Mesendoderm (in vitro differentiated cells): ENCODE measurements at regions not wholly inside any gene's neighbourhood (a gene's known extent, or its start where the extent isn't known, plus 50 kb on each side); places are given as distances from the start of the nearest gene placed in this dataset.

Source experiments
- DNase-seq: peaks from one replicate; pipeline ENCODE4 v3.0.0; 2013
- H2AK5ac ChIP-seq: 2 replicates; pipeline ENCODE4 v1.6.1; 2013; ENCODE audit warnings: low read length, inconsistent platforms
- H2BK120ac ChIP-seq: 2 replicates; pipeline ENCODE4 v1.6.1; 2013; ENCODE audit warnings: low read depth, mild to moderate bottlenecking, low read length, moderate library complexity, mixed read lengths
- H2BK15ac ChIP-seq: replicated peaks from 2 replicates; pipeline ENCODE4 v1.6.1; 2013; ENCODE audit warnings: low read depth, mild to moderate bottlenecking, moderate library complexity
- H2BK5ac ChIP-seq: 2 replicates; pipeline ENCODE4 v1.6.1; 2013; ENCODE audit warnings: low read length, inconsistent platforms
- H3K18ac ChIP-seq: 2 replicates; pipeline ENCODE4 v1.6.1; 2013; ENCODE audit warnings: mild to moderate bottlenecking, low read length, mixed read lengths
- H3K23ac ChIP-seq: one replicate; pipeline ENCODE4 v1.6.1; 2013; ENCODE audit warnings: low read length
- H3K27ac ChIP-seq: 2 replicates; pipeline ENCODE4 v1.5.1; 2013; ENCODE audit warnings: low read depth, mild to moderate bottlenecking, inconsistent platforms, low read length, moderate library complexity
- H3K27me3 ChIP-seq: 2 replicates; pipeline ENCODE4 v1.6.1; 2013; ENCODE audit warnings: low read length, control low read depth, mild to moderate bottlenecking, inconsistent platforms; ENCODE audit not compliant: insufficient read depth, poor library complexity
- H3K36me3 ChIP-seq: 2 replicates; pipeline ENCODE4 v1.6.1; 2013; ENCODE audit warnings: low read length, inconsistent platforms; ENCODE audit not compliant: control insufficient read depth, insufficient read depth
- H3K4ac ChIP-seq: one replicate; pipeline ENCODE4 v1.6.1; 2013; ENCODE audit warnings: low read depth, mild to moderate bottlenecking, low read length, moderate library complexity
- H3K4me1 ChIP-seq: 2 replicates; pipeline ENCODE4 v1.6.1; 2013; ENCODE audit warnings: low read depth, low read length, inconsistent platforms; ENCODE audit not compliant: control insufficient read depth
- H3K4me2 ChIP-seq: 2 replicates; pipeline ENCODE4 v1.6.1; 2013; ENCODE audit warnings: low read length
- H3K4me3 ChIP-seq: 2 replicates; pipeline ENCODE4 v1.5.1; 2013; ENCODE audit warnings: mild to moderate bottlenecking, low read length
- H3K56ac ChIP-seq: one replicate; pipeline ENCODE4 v1.6.1; 2013; ENCODE audit warnings: low read length
- H3K79me1 ChIP-seq: 2 replicates; pipeline ENCODE4 v1.6.1; 2013; ENCODE audit warnings: low read length, inconsistent platforms
- H3K79me2 ChIP-seq: 2 replicates; pipeline ENCODE4 v1.6.1; 2013; ENCODE audit warnings: mild to moderate bottlenecking, low read length; ENCODE audit not compliant: control insufficient read depth, insufficient read depth
- H3K9ac ChIP-seq: 2 replicates; pipeline ENCODE4 v1.6.1; 2013; ENCODE audit warnings: low read length, inconsistent platforms
- H4K5ac ChIP-seq: one replicate; pipeline ENCODE4 v1.6.1; 2013; ENCODE audit warnings: low read length
- H4K8ac ChIP-seq: one replicate; pipeline ENCODE4 v1.6.1; 2013; ENCODE audit warnings: low read depth, mild to moderate bottlenecking, control low read depth, low read length, moderate library complexity
- WGBS: extraction: QIAGEN DNeasy Blood & Tissue Kit; methylation state at CpG from one replicate; pipeline ENCODE4 v1.1.7; 2013; ENCODE audit warnings: low lambda C conversion rate, missing lambda C conversion rate; ENCODE audit not compliant: insufficient coverage; ENCODE audit errors: extremely low coverage; 5-methylcytosine and 5-hydroxymethylcytosine counted together

DNA sequence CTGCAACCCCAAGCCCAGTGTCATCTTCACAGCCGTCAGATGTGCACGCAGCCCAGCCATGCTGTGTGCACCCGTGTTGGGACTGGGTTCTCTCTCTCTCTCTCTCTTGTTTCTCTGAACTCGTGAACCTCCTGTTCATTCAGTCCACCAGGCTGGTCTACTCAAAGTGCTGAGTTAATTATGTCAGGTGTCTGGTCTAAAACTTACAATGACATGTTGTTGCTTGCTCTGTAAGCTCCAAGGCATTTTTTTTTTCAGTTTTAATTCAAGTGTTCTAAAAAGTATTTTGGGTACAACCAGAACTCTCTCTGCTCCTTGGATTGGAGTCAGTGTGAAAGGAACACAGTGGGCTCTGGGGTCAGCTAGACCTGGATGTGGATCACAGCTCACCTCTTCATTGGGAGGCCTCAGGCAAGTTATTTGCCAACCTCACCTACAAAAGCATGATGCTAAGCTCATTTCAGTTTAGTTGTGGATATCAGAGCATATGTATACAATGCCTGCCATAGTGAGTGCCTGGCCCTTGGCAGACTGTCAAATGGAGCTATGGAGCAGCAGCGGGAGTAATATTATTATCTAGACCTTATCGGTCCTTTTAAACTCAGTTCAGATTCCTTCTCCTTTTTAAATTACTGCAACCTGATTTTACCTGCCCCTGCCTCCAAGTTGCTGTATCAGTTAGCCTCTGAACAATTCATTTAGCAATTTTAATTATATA is 59.5 kb downstream of the PLEKHG1 start:
- DNase-seq, result no peak
- WGBS, result no CpG with 5 or more reads among the region's 6 CpGs

DNA sequence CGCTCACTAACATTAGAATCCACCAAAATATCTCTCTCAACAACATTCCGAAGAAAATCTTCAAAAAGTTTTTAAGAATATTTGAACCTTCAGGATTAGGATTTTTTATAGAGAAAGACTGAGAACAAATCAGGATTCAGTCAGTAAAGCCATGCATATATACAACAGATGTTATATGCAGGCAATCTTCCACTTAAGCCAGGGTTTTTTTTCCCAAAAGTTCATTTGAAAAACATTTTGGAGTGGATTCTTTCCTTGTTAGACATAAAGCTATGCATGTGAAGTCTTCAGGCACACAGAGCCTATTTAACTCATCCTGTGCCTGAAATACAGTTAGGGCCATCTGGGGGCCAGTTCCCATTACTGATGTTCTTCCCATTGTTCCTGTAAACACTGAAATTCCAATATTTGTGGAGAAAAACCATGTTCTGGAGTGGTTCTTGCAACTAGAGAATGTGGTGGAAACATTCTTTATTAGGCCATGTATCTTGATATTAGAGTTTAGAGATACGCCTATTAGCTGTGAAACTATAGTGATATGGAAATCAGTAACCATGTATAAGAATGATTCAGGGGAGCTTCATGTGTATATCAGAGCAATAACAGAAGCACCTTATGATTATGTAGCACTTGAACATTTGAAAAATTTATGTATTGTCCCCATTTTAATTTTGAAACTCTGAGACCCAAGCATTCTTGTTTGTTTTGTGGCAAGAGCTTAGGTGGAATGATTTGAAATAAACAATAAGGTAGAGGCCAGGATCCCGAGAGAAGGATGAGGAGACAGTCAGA is 61.7 kb downstream of the PLEKHG1 start:
- Histone ChIP-seq H4K8ac (no peak overlapping the region), H3K36me3 (no peaks in the 10 kb centered on the region), H3K4me3 (no peak overlapping the region), H3K4me2 (no peak overlapping the region), H2BK15ac (no peak overlapping the region), H3K27me3 (no peaks in the 10 kb centered on the region), H3K79me1 (no peaks in the 10 kb centered on the region), H3K18ac (no peak overlapping the region), H2BK5ac (no peak overlapping the region), H2BK120ac (no peak overlapping the region), H3K9ac (no peak overlapping the region), H2AK5ac (no peak overlapping the region), H3K27ac (no peak overlapping the region), H3K56ac (no peak overlapping the region), H3K79me2 (no peaks in the 10 kb centered on the region), H3K4ac (no peak overlapping the region), H3K23ac (no peak overlapping the region), H3K4me1 (no peaks in the 10 kb centered on the region), H4K5ac (no peak overlapping the region)
- no peak for DNase-seq
- WGBS, result no CpG with 5 or more reads among the region's 4 CpGs

More for the DNA sequence above, 59.5 kb downstream of the PLEKHG1 start:
- H3K79me2 ChIP-seq, result no peaks in the 10 kb centered on the region
- no peak overlapping the region for H3K27ac ChIP-seq
- H4K8ac ChIP-seq, result no peak overlapping the region
- H3K36me3 ChIP-seq, result no peaks in the 10 kb centered on the region
- no peak overlapping the region for H3K4me3 ChIP-seq
- no peak overlapping the region for H3K9ac ChIP-seq
- no peak overlapping the region for H3K18ac ChIP-seq
- no peaks in the 10 kb centered on the region for H3K27me3 ChIP-seq
- no peaks in the 10 kb centered on the region for H3K4me1 ChIP-seq
- no peak overlapping the region for H3K4me2 ChIP-seq
- H3K56ac ChIP-seq, result no peak overlapping the region
- no peak overlapping the region for H4K5ac ChIP-seq
- no peak overlapping the region for H2BK15ac ChIP-seq
- H3K4ac ChIP-seq, result no peak overlapping the region
- no peaks in the 10 kb centered on the region for H3K79me1 ChIP-seq
- H2AK5ac ChIP-seq, result no peak overlapping the region
- H3K23ac ChIP-seq, result no peak overlapping the region
- no peak overlapping the region for H2BK120ac ChIP-seq
- no peak overlapping the region for H2BK5ac ChIP-seq

DNA sequence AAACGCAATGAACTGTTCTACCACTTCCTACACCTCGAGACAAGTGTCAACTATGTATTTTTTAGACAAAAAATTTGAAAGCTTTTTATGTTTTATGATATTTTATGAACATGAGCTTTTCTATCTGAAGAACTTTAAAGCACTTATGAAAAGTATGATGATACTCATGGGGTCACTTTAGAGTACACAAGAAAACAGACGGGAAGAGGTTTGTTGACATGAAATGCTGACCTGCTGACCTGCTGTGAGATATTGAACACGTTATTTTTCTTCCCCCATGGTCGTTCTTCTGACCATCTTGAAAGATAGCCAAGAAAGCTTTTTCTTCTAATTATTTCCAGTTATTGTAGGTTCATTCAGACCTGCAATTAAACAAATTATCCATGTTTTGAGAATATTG is 63.1 kb downstream of the PLEKHG1 start:
- no CpG with 5 or more reads among the region's 5 CpGs for WGBS

DNA sequence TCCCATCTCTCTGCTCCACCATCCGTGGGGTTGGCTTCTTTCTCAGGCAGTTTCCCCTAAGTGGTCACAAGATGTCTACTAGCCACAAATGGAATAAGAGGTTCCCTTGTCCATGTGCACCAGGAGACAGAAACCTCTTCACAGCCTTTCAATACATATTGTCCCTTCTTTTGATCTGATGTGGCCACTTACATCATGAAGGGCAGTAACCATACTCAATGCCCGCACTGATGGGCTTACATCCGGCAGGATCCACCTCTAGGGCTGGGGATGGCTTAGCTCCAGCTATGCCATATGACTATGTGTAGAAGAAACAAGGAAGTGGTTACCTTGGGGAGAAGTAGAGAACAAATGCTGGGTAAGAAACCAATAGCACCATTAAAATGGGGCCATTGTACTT is 64.4 kb downstream of the PLEKHG1 start:
- no peak overlapping the region for H3K23ac ChIP-seq
- no peak overlapping the region for H3K18ac ChIP-seq
- no peaks in the 10 kb centered on the region for H3K79me1 ChIP-seq
- H3K4me1 ChIP-seq, result no peaks in the 10 kb centered on the region
- H2AK5ac ChIP-seq, result no peak overlapping the region
- no peak overlapping the region for H3K56ac ChIP-seq
- no peaks in the 10 kb centered on the region for H3K27me3 ChIP-seq
- no peak overlapping the region for H2BK5ac ChIP-seq
- H3K9ac ChIP-seq, result no peak overlapping the region
- no CpG with 5 or more reads among the region's 3 CpGs for WGBS
- no peak overlapping the region for H2BK15ac ChIP-seq
- H2BK120ac ChIP-seq, result no peak overlapping the region
- no peak overlapping the region for H3K27ac ChIP-seq
- H4K8ac ChIP-seq, result no peak overlapping the region
- no peak for DNase-seq
- H3K4me2 ChIP-seq, result no peak overlapping the region
- no peak overlapping the region for H3K4ac ChIP-seq
- H3K36me3 ChIP-seq, result no peaks in the 10 kb centered on the region
- no peak overlapping the region for H3K4me3 ChIP-seq
- no peaks in the 10 kb centered on the region for H3K79me2 ChIP-seq
- H4K5ac ChIP-seq, result no peak overlapping the region

More for the DNA sequence above, 63.1 kb downstream of the PLEKHG1 start:
- Histone ChIP-seq H3K56ac (no peak overlapping the region), H3K27ac (no peak overlapping the region), H3K23ac (no peak overlapping the region), H3K4ac (no peak overlapping the region), H3K36me3 (no peaks in the 10 kb centered on the region), H4K5ac (no peak overlapping the region), H3K4me2 (no peak overlapping the region), H2BK5ac (no peak overlapping the region), H2BK120ac (no peak overlapping the region), H3K79me1 (no peaks in the 10 kb centered on the region), H3K18ac (no peak overlapping the region), H3K27me3 (no peaks in the 10 kb centered on the region), H3K4me1 (no peaks in the 10 kb centered on the region), H2AK5ac (no peak overlapping the region), H3K4me3 (no peak overlapping the region), H4K8ac (no peak overlapping the region), H3K9ac (no peak overlapping the region), H2BK15ac (no peak overlapping the region), H3K79me2 (no peaks in the 10 kb centered on the region)
- DNase-seq, result no peak

DNA sequence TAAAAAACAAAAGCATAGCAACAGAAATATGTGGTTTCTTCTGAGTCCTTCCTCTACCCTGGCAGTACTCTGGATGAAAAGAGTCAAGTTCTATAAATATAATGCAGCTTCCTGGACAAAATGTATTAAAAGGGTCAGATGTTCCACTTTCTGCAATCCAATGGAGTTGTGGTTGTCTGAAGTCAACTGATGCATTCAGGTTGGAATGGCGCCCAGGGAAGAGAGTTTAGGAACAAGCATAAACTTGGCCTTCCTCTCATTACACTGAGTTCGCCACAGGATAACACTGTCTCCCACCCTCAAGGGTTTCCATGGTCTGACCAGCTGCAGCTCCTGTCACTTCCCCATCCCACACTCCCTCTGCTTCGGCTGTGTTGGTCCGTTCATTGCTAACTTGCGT is 66.4 kb downstream of the PLEKHG1 start:
- H3K27ac ChIP-seq, result no peak overlapping the region
- no peak overlapping the region for H3K23ac ChIP-seq
- H3K4me2 ChIP-seq, result no peak overlapping the region
- H2BK120ac ChIP-seq, result no peak overlapping the region
- H3K27me3 ChIP-seq, result no peaks in the 10 kb centered on the region
- H3K36me3 ChIP-seq, result no peaks in the 10 kb centered on the region
- H2BK15ac ChIP-seq, result no peak overlapping the region
- no peak for DNase-seq
- no peak overlapping the region for H3K4me3 ChIP-seq
- H3K79me1 ChIP-seq, result no peaks in the 10 kb centered on the region
- no peak overlapping the region for H3K4ac ChIP-seq
- no peak overlapping the region for H4K8ac ChIP-seq
- H3K4me1 ChIP-seq, result no peaks in the 10 kb centered on the region
- no peak overlapping the region for H4K5ac ChIP-seq
- H2BK5ac ChIP-seq, result no peak overlapping the region
- no peak overlapping the region for H3K18ac ChIP-seq
- no CpG with 5 or more reads among the region's 5 CpGs for WGBS
- no peak overlapping the region for H3K9ac ChIP-seq
- no peaks in the 10 kb centered on the region for H3K79me2 ChIP-seq
- H2AK5ac ChIP-seq, result no peak overlapping the region
- H3K56ac ChIP-seq, result no peak overlapping the region
